ENCODE measurements at regions not wholly inside any gene's neighbourhood (a gene's known extent, or its start where the extent isn't known, plus 50 kb on each side); places are given as distances from the start of the nearest gene placed in this dataset.

- no peak for DNase-seq
Observed at GRCh38 chr12:91964501-91964900, 181.1 kb downstream of the BTG1 start.

DNA sequence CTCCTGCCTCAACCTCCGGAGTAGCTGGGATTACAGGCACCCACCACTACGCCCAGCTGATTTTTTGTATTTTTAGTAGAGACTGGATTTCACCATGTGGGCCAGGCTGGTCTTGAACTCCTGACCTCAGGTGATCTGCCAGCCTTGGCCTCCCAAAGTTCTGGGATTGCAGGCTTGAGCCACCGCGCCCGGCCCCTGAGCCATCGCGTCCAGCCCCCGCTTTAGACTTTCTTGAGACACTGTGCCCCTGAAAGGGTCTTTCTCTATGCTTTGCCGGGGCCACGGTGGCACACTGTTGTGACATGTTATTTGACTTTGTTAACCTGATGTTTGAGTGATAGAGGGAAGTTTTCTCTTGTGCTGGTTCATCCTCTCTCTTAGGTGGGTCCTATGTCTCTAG, 186.4 kb downstream of the BTG1 start:
- DNase-seq = no peak

- no peak for DNase-seq
Observed at GRCh38 chr12:91958816-91959215, 186.8 kb downstream of the BTG1 start.

GRCh38 chr12:91954747-91955146, 190.9 kb downstream of the BTG1 start:
- DNase-seq = no peak

GRCh38 chr12:91954326-91954725, 191.3 kb downstream of the BTG1 start:
- no peak for DNase-seq

DNA sequence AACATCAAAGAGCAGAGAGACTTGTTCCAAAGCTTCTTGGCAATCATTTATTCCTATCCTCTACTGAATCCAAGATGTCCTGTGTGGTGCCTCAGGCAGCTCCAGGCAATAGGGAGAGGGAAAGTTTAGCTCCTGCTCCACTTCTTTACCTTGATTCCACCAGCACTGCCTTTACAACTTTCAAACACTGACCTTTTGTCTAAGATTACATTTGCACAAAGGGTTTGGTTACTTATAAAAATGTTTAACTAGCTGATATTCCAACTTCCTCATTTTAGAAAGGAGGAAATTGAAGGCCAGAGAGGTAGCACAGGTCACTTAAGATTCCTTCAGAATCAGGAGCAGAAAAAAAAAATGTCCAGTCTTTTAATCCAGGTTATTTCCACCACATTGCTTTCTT, 192.7 kb downstream of the BTG1 start:
- no peak for DNase-seq

DNA sequence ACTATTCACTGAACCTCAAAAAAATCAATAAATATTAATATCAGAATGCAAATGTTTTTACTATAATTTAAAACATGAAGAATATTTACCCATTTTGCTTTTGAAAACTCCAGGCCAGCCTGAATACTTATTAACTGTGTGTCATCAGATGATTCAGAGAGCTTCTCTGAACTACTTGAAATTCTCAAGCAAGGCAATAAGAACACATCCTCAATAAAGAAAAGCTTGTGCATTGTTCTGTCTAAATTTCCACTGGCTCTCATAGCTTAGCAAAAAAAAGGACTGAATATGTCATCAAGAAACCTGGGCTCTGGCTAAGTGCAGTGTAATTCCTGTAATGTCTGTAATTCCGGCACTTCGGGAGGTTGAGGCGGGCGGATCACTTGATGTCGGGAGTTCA, 194.1 kb downstream of the BTG1 start:
- DNase-seq = no peak

DNA sequence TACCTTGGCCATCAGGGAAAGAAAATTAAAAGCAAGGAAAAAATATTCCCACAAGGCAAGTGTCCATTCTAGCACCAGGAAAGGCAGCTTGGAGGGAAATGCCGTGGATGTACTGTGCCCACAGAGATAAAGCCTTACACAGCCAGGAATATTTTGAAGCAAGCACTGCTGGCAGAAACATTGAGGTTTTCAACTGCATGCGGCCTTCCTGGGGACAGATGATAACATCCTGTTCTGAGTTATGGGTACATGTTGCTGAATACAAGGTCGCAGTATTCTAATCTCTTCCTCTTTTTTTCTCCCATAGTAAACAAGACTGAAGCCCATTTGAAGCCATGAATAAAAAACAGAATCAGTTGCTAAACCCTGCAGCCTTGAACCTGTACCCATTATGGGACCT, 197.1 kb downstream of the BTG1 start:
- DNase-seq = peak; percentile 18

- no peak for DNase-seq
Observed at GRCh38 chr12:91947459-91947858, 198.2 kb downstream of the BTG1 start.

DNA sequence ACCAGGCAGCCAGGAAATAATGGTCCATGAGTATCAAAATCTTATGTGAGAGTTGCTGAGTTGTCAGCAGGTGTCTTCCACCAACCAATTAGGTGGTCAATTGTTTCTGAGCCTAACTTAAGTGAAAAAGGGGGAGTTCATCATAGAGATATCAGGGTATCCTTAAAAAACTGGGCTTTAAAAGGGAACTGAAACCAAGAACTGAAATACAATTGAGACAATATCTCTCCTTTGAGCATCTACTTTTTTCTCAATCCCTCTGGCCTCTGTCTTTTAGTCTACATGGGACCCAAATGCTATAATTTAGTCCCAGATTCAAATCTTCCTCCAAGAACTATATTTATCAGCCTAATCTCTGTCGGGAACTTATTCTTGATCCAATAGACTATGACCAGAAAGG, 201.0 kb downstream of the BTG1 start:
- no peak for DNase-seq

- DNase-seq = no peak
Observed at GRCh38 chr12:91940826-91941570, 204.6 kb downstream of the BTG1 start.

GRCh38 chr12:91940322-91940721, 205.3 kb downstream of the BTG1 start:
- no peak for DNase-seq

GRCh38 chr12:91937706-91938105, 207.9 kb downstream of the BTG1 start:
- DNase-seq = no peak

GRCh38 chr12:91937009-91937408, 208.6 kb downstream of the BTG1 start:
- DNase-seq = no peak

GRCh38 chr12:91935296-91935695, 210.3 kb downstream of the BTG1 start:
- no peak for DNase-seq

DNA sequence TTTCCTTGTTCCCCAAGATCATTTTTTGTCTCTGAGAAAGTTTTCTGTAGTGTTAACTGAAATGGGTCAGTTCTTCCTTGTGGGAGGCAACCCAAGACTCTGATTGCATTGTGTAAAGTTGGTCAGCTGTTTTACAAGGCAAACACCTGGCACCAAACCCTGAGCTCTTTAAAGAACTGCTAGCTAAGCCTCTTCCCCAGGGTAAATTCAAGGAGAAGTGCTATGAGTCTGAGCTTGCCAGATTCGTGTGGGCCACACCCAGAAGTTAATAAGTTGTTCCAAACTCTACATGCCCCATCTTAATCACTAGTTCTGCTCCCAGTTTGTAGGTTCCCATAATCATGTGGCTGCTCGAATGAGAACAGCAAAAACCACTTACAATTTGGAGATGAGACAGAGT, 214.5 kb downstream of the BTG1 start:
- DNase-seq = no peak

- no peak for DNase-seq
Observed at GRCh38 chr12:91928501-91928900, 217.1 kb downstream of the BTG1 start.

DNA sequence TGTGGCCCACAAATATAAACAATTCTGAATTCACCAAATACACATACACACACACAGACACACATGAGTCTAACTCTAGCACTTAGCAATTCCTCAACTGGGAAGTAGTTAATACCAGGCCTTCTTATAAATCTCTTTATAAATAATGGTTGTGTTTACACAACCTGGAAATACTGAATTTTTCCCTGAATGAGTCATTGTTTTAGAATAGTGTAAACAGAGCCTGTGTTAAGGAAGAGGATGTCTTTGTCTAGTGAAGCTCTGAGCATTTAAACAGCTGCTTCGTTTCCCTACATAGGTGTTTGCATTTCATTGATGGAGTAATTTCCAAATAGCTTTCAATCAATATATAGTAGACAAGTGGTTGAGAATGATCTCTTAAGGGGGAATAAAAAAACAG, 218.8 kb downstream of the BTG1 start:
- no peak for DNase-seq

GRCh38 chr12:91924827-91925226, 220.8 kb downstream of the BTG1 start:
- no peak for DNase-seq

- no peak for DNase-seq
Observed at GRCh38 chr12:91923864-91924263, 221.8 kb downstream of the BTG1 start.

GRCh38 chr12:91922674-91923073, 223.0 kb downstream of the BTG1 start:
- DNase-seq = no peak

DNA sequence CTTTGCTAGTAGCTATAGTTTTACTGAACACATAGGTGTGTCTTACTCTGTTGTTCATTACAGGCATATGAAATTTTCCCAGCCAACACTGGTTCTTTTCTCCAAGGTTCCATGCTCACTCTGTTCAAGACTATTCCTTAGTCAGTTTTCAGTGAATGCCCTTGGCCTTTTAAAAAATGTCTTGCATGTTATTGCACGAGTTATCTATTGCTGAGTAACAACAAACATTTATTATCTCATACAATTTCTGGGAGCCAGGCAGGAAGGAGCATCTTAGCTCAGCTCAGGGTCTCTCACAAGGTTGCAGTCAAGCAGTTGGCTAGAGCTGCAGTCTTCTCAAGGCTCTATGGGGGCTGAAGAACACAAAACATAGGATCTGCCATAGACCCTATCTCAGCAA, 223.5 kb downstream of the BTG1 start:
- no peak for DNase-seq

DNA sequence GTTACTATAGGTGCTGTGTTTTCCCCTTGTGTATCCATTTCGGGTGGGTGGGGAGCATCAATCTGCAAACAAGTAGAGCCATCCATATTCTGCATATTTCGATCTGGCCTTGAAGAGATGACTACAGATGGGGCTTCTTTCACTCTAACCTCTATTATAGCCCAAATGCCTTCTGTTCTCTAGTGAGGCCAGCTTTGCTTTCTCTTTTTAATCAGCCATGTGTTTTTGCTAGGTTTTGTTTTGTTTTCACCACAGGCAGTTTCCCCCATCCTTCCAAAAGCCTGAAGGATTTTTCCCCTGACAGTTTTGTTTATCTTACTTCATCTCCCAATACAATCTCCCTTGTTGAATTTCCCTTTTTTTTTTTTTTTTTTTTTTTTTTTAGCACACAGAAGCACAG, 224.1 kb downstream of the BTG1 start:
- no peak for DNase-seq

DNA sequence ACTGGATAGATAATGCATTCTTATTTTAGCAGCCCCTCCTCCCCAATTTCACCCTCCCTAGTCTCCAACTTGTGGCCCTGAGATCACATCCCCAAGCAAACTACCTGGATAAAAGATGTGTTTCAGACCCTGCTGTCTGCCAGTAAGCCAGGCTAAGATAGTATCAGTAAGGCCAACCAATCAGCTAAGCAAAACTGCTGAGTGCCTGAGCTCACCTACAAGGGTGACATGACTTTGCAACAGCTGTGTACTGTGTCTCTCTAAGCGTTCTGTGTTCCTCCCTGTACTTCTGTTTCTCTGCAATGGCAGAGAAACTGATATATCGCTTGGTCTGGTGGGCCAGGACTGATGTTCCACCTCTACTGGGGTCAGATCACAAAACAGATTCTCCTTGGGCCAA, 224.9 kb downstream of the BTG1 start:
- no peak for DNase-seq

GRCh38 chr12:91920276-91920675, 225.4 kb downstream of the BTG1 start:
- no peak for DNase-seq

- no peak for DNase-seq
Observed at GRCh38 chr12:91918431-91918830, 227.2 kb downstream of the BTG1 start.
